ENCODE measurements at regions not wholly inside any gene's neighbourhood (a gene's known extent, or its start where the extent isn't known, plus 50 kb on each side); places are given as distances from the start of the nearest gene placed in this dataset.

DNA sequence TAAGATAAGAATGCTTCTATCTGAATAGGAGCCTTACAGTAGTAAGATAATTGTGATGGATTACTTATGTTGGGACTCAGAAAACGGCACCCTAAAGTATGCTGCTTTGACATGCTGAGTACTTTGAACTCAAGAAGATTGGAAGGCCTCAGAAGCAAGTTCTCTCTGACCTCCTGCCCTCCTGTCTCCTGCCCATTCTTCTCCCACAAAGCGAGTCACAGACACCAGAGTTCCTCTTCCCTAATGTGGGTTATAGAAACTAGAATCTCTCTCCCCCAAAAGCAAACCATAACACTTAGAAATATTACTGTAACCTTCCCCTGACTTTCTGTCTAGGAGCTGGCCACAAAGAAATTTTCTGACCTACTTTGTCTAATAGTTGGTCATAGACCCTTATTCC, 76.5 kb downstream of the DDIT4L start:
- CTCF ChIA-PET (ENCODE audit: partially characterized antibody): interaction anchor here (1.6 kb wide), 1 partner anchor 20 kb away, joined by 4 read pairs; no protein-coding TSS in a partner anchor
- no peaks in the 10 kb centered on the region for H3K4me1 ChIP-seq (ENCODE audit: insufficient read depth, low read length)
- no peak overlapping the region for H3K4me3 ChIP-seq (ENCODE audit: low read length in 2 of 2)
- Mint-ChIP-seq H3K36me3 (no peaks in the 10 kb centered on the region), H3K4me3 (no peak overlapping the region), H3K9me3 (no peaks in the 10 kb centered on the region), H3K27me3 (no peaks in the 10 kb centered on the region), H3K4me1 (no peaks in the 10 kb centered on the region), H3K27ac (no peak overlapping the region)
- H3K27me3 ChIP-seq (ENCODE audit: insufficient read depth, low read length): no peaks in the 10 kb centered on the region
- H3K36me3 ChIP-seq (ENCODE audit: insufficient read depth, low read length): no peaks in the 10 kb centered on the region
- H3K27ac ChIP-seq (ENCODE audit: low read depth, low read length): no peak overlapping the region
- POLR2A ChIA-PET (ENCODE audit: partially characterized antibody): no interaction called here
- no peak for DNase-seq
- H3K9me3 ChIP-seq (ENCODE audit: control insufficient read depth in 1 of 2, low read length in 2 of 2): no peaks in the 10 kb centered on the region
- intact Hi-C loops (cut with micrococcal nuclease): no loop called here

DNA sequence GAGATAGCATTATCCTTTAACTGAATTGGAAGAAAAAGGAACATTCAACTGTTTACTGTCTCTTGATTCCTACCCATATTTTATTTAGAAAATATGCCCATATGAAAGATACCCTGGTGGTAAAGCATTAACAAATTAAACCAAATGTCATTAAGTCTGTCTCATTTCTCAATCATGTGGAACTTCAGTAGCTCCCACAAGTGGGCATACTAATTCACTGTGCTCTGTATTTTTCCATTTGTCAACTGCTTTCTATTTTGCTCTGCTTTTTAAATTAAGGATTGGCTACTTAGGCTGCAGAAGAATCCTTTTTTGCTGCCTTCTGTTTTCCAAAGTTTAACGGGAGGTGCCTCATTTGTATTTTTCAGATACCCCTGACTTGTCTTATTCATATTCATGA, 77.2 kb downstream of the DDIT4L start:
- no peaks in the 10 kb centered on the region for H3K27me3 ChIP-seq (ENCODE audit: insufficient read depth, low read length)
- no peaks in the 10 kb centered on the region for H3K9me3 ChIP-seq (ENCODE audit: control insufficient read depth in 1 of 2, low read length in 2 of 2)
- H3K4me3 Mint-ChIP-seq: no peak overlapping the region
- no peaks in the 10 kb centered on the region for H3K36me3 ChIP-seq (ENCODE audit: insufficient read depth, low read length)
- no peak for DNase-seq
- no peaks in the 10 kb centered on the region for H3K9me3 Mint-ChIP-seq
- POLR2A ChIA-PET (ENCODE audit: partially characterized antibody): no interaction called here
- H3K4me1 ChIP-seq (ENCODE audit: insufficient read depth, low read length): no peaks in the 10 kb centered on the region
- no peak overlapping the region for H3K27ac ChIP-seq (ENCODE audit: low read depth, low read length)
- H3K27ac Mint-ChIP-seq: peak overlapping the region in 1 of 7 donors; percentile 31
- no peaks in the 10 kb centered on the region for H3K36me3 Mint-ChIP-seq
- intact Hi-C loops (cut with micrococcal nuclease): no loop called here
- H3K4me3 ChIP-seq (ENCODE audit: low read length in 2 of 2): no peak overlapping the region
- CTCF ChIA-PET (ENCODE audit: partially characterized antibody): no interaction called here
- H3K4me1 Mint-ChIP-seq: no peaks in the 10 kb centered on the region
- no peaks in the 10 kb centered on the region for H3K27me3 Mint-ChIP-seq

DNA sequence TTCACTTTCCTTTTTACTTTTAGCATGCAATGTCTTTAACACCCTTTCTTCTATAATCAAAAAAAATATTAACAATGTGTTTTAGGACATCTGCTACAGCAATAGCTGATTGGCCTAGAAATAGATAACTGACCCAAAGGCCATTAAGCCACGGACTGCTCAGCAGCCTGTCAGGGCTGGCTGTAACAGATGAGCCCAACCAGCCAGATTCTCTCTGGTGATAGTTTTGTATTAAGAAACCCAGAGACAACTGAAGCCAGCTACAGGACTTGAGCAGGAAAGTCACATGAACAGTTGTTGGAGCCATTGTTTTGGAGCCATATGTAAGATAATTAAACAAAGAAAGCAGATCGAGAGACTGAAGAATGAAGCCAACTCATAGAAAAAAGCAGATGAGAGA, 80.3 kb downstream of the DDIT4L start:
- Histone ChIP-seq H3K36me3 (ENCODE audit: insufficient read depth, low read length) (no peaks in the 10 kb centered on the region), H3K27ac (ENCODE audit: low read depth, low read length) (no peak overlapping the region), H3K9me3 (ENCODE audit: control insufficient read depth in 1 of 2, low read length in 2 of 2) (no peaks in the 10 kb centered on the region), H3K4me3 (ENCODE audit: low read length in 2 of 2) (no peak overlapping the region), H3K27me3 (ENCODE audit: insufficient read depth, low read length) (no peaks in the 10 kb centered on the region), H3K4me1 (ENCODE audit: insufficient read depth, low read length) (peaks cover 9% of the 10 kb centered on the region)
- no peak for DNase-seq
- CTCF ChIA-PET (ENCODE audit: partially characterized antibody): interaction anchor here (1.0 kb wide), 1 partner anchor 16 kb away, joined by 3 read pairs; no protein-coding TSS in a partner anchor
- POLR2A ChIA-PET (ENCODE audit: partially characterized antibody): no interaction called here
- Mint-ChIP-seq H3K27me3 (no peaks in the 10 kb centered on the region), H3K4me3 (no peak overlapping the region), H3K4me1 (peaks cover 6 to 12% (median 10%) of the 10 kb centered on the region in 4 donors), H3K36me3 (no peaks in the 10 kb centered on the region), H3K9me3 (no peaks in the 10 kb centered on the region), H3K27ac (no peak overlapping the region)
- intact Hi-C loops (cut with micrococcal nuclease): no loop called here

DNA sequence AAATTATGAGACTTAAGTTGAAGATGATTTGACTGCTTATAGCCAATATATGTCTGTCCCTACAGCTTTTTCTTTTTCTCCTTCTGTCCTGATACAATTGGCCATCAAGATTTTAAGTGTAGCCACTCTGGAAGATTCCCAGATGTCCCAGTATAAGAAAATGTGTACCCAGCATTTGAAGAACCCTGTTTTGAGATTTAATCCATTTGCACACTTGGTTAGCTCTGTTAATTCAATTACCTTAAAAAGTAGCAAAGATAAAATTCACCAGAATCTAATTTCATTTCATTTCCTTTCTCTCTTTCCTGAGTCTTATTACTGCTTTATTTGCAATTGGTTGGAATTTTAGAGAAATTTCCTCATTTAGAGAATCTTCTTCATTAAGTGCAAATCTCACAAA, 81.4 kb downstream of the DDIT4L start:
- Histone ChIP-seq H3K4me3 (ENCODE audit: low read length in 2 of 2) (no peak overlapping the region), H3K27ac (ENCODE audit: low read depth, low read length) (no peak overlapping the region), H3K4me1 (ENCODE audit: insufficient read depth, low read length) (peaks cover 9% of the 10 kb centered on the region), H3K36me3 (ENCODE audit: insufficient read depth, low read length) (no peaks in the 10 kb centered on the region), H3K27me3 (ENCODE audit: insufficient read depth, low read length) (no peaks in the 10 kb centered on the region), H3K9me3 (ENCODE audit: control insufficient read depth in 1 of 2, low read length in 2 of 2) (no peaks in the 10 kb centered on the region)
- CTCF ChIA-PET (ENCODE audit: partially characterized antibody): interaction anchor here (9.2 kb wide), 1 partner anchor 16 kb away, joined by 91 read pairs; no protein-coding TSS in a partner anchor
- intact Hi-C loops (cut with micrococcal nuclease): no loop called here
- no peaks in the 10 kb centered on the region for H3K9me3 Mint-ChIP-seq
- H3K4me3 Mint-ChIP-seq: no peak overlapping the region
- peaks cover 6 to 12% (median 10%) of the 10 kb centered on the region in 4 donors for H3K4me1 Mint-ChIP-seq
- no peaks in the 10 kb centered on the region for H3K36me3 Mint-ChIP-seq
- no peaks in the 10 kb centered on the region for H3K27me3 Mint-ChIP-seq
- no peak overlapping the region for H3K27ac Mint-ChIP-seq
- DNase-seq: no peak
- POLR2A ChIA-PET (ENCODE audit: partially characterized antibody): no interaction called here

DNA sequence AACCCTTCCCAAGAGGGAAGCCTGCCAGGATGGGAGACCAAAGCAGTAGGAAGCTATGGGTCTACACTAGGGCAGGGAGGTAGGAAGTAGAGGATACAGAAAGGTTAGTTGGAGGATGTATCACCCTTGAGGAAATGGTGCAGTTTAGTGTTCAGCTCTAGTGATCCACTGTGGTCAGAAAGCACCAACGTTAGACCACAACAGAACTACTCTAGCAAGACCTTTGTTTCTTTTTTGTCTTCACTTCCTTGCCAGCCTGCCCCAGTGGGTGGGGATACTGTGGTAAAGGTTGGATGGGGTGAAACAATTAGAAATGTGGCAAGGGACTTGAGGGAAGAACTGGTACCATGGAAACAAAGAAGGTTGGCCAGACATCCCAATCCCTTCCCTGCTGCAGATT, 83.3 kb downstream of the DDIT4L start:
- Histone ChIP-seq H3K4me1 (ENCODE audit: insufficient read depth, low read length) (peaks cover 9% of the 10 kb centered on the region), H3K27ac (ENCODE audit: low read depth, low read length) (no peak overlapping the region), H3K27me3 (ENCODE audit: insufficient read depth, low read length) (no peaks in the 10 kb centered on the region), H3K4me3 (ENCODE audit: low read length in 2 of 2) (no peak overlapping the region), H3K36me3 (ENCODE audit: insufficient read depth, low read length) (no peaks in the 10 kb centered on the region), H3K9me3 (ENCODE audit: control insufficient read depth in 1 of 2, low read length in 2 of 2) (no peaks in the 10 kb centered on the region)
- Mint-ChIP-seq H3K27me3 (no peaks in the 10 kb centered on the region), H3K4me3 (peak overlapping the region in 2 of 8 donors; percentile 33 to 52), H3K27ac (peak overlapping the region in 3 of 7 donors; percentile 5 to 80 (median 66)), H3K9me3 (no peaks in the 10 kb centered on the region), H3K4me1 (peaks cover 6 to 12% (median 10%) of the 10 kb centered on the region in 4 donors), H3K36me3 (no peaks in the 10 kb centered on the region)
- CTCF ChIA-PET (ENCODE audit: partially characterized antibody): interaction anchor here (9.2 kb wide), 1 partner anchor 14 kb away, joined by 91 read pairs; no protein-coding TSS in a partner anchor
- intact Hi-C loops (cut with micrococcal nuclease): no loop called here
- POLR2A ChIA-PET (ENCODE audit: partially characterized antibody): interaction anchor here (1.0 to 1.2 kb wide), 2 partner anchors 13 to 162 kb away, joined by 3 to 4 read pairs; no protein-coding TSS in a partner anchor
- DNase-seq: peak; percentile 26 to 50 (median 39)

DNA sequence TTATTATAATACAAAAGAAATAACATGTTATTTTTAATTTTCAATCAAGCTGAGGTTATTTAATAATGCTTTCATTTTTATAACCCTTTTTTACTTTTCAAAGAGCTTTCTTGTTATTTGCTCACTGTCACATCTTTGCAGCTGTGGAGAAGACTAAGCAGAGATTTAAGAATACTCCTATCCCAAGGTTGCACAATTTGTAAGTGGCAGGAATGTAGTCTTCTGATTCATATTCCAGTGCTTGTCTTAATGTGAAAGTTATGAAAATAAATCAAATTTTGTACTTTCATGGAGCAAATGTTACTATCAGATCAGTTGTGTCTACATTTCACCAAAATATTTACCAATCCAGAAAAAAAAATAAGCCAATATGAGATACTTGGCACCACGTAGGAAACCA, 86.6 kb downstream of the DDIT4L start:
- Mint-ChIP-seq H3K27me3 (no peaks in the 10 kb centered on the region), H3K36me3 (no peaks in the 10 kb centered on the region), H3K4me1 (peaks cover 7 to 20% (median 18%) of the 10 kb centered on the region in 4 donors), H3K27ac (no peak overlapping the region), H3K4me3 (no peak overlapping the region), H3K9me3 (no peaks in the 10 kb centered on the region)
- peaks cover 15% of the 10 kb centered on the region for H3K4me1 ChIP-seq (ENCODE audit: insufficient read depth, low read length)
- no peaks in the 10 kb centered on the region for H3K36me3 ChIP-seq (ENCODE audit: insufficient read depth, low read length)
- H3K27ac ChIP-seq (ENCODE audit: low read depth, low read length): no peak overlapping the region
- ChIA-PET POLR2A (ENCODE audit: partially characterized antibody) (interaction anchor here (1.4 kb wide), 1 partner anchor 10 kb away, joined by 7 read pairs; no protein-coding TSS in a partner anchor), CTCF (ENCODE audit: partially characterized antibody) (interaction anchor here (0.6 to 9.2 kb wide), 4 partner anchors 10 to 1627 kb away, joined by 3 to 91 read pairs (median 3); no protein-coding TSS in a partner anchor)
- no peak overlapping the region for H3K4me3 ChIP-seq (ENCODE audit: low read length in 2 of 2)
- no peaks in the 10 kb centered on the region for H3K27me3 ChIP-seq (ENCODE audit: insufficient read depth, low read length)
- intact Hi-C loops (cut with micrococcal nuclease): no loop called here
- no peak for DNase-seq
- H3K9me3 ChIP-seq (ENCODE audit: control insufficient read depth in 1 of 2, low read length in 2 of 2): no peaks in the 10 kb centered on the region

DNA sequence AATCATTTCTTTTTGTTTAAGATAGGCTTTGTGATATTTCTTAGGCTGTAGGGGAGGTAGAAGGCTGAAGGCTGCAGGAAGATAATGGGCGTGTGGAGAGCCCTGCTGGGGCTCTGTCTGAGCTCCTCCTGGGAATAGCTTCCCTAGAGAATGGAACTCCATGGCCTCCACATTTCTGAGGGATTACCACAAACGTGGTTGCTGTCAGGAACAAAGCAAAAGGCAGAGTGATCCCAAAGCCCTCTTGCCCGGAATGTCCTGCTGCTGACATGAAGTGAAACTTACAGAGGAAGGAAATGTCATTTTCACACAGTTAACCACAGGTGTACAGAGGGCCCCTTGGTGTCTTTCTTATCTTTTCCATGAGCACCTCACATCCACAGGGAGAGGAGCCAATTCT, 89.3 kb downstream of the DDIT4L start:
- Histone ChIP-seq H3K36me3 (ENCODE audit: insufficient read depth, low read length) (no peaks in the 10 kb centered on the region), H3K4me1 (ENCODE audit: insufficient read depth, low read length) (peaks cover 8% of the 10 kb centered on the region), H3K9me3 (ENCODE audit: control insufficient read depth in 1 of 2, low read length in 2 of 2) (no peaks in the 10 kb centered on the region), H3K27ac (ENCODE audit: low read depth, low read length) (no peak overlapping the region), H3K4me3 (ENCODE audit: low read length in 2 of 2) (no peak overlapping the region), H3K27me3 (ENCODE audit: insufficient read depth, low read length) (no peaks in the 10 kb centered on the region)
- Mint-ChIP-seq H3K27ac (peak overlapping the region in 2 of 7 donors; percentile 57), H3K36me3 (no peaks in the 10 kb centered on the region), H3K4me1 (peaks cover 3 to 15% (median 8%) of the 10 kb centered on the region in 4 donors), H3K4me3 (peak overlapping the region in 2 of 8 donors; percentile 2 to 22), H3K27me3 (no peaks in the 10 kb centered on the region), H3K9me3 (no peaks in the 10 kb centered on the region)
- ChIA-PET POLR2A (ENCODE audit: partially characterized antibody) (no interaction called here), CTCF (ENCODE audit: partially characterized antibody) (interaction anchor here (9.2 kb wide), 1 partner anchor 8 kb away, joined by 91 read pairs; no protein-coding TSS in a partner anchor)
- intact Hi-C loops (cut with micrococcal nuclease): no loop called here
- DNase-seq: no peak

Data from CD4-positive, alpha-beta memory T cell (primary cell).